ENCODE measurements at regions not wholly inside any gene's neighbourhood (a gene's known extent, or its start where the extent isn't known, plus 50 kb on each side); places are given as distances from the start of the nearest gene placed in this dataset.

GRCh38 chr9:129513856-129514496 is 106.9 kb downstream of the C9orf50 start:
- TF ChIP-seq CTCF (IDR thresholded peaks at IDR 0.05) (no peak), POLR2A (IDR thresholded peaks at IDR 0.05) (no peak)
